ENCODE measurements at regions not wholly inside any gene's neighbourhood (a gene's known extent, or its start where the extent isn't known, plus 50 kb on each side); places are given as distances from the start of the nearest gene placed in this dataset.

- TF ChIP-seq CTCF (IDR thresholded peaks at IDR 0.05), result no peak
- ATAC-seq, result no peak
- H3K36me3 ChIP-seq, result no peaks in the 10 kb centered on the region
- no peaks in the 10 kb centered on the region for H3K4me1 ChIP-seq
- H3K9me3 ChIP-seq, result no peaks in the 10 kb centered on the region
- H3K4me3 ChIP-seq, result no peak overlapping the region
- H3K27ac ChIP-seq, result no peak overlapping the region
- no peak for DNase-seq
- intact Hi-C loops (cut with DNase I), result no loop called here
- H3K27me3 ChIP-seq, result no peaks in the 10 kb centered on the region
Measured at GRCh38 chr4:12459126-12459525, 1025.0 kb downstream of the RAB28 start.

GRCh38 chr4:12458621-12459020 is 1025.5 kb downstream of the RAB28 start:
- H3K27ac ChIP-seq, result no peak overlapping the region
- H3K4me1 ChIP-seq, result no peaks in the 10 kb centered on the region
- H3K36me3 ChIP-seq, result no peaks in the 10 kb centered on the region
- no peak for DNase-seq
- no peak for TF ChIP-seq CTCF (IDR thresholded peaks at IDR 0.05)
- no peaks in the 10 kb centered on the region for H3K9me3 ChIP-seq
- intact Hi-C loops (cut with DNase I), result no loop called here
- H3K27me3 ChIP-seq, result no peaks in the 10 kb centered on the region
- ATAC-seq, result no peak
- no peak overlapping the region for H3K4me3 ChIP-seq

- Histone ChIP-seq H3K27me3 (no peaks in the 10 kb centered on the region), H3K27ac (no peak overlapping the region), H3K4me3 (no peak overlapping the region), H3K36me3 (no peaks in the 10 kb centered on the region), H3K9me3 (no peaks in the 10 kb centered on the region), H3K4me1 (no peaks in the 10 kb centered on the region)
- ATAC-seq (no peak), DNase-seq (no peak)
- TF ChIP-seq CTCF (IDR thresholded peaks at IDR 0.05), result no peak
- intact Hi-C loops (cut with DNase I), result no loop called here
Measured at GRCh38 chr4:12452291-12452690, 1023.6 kb upstream of the HS3ST1 start.

GRCh38 chr4:12447451-12447850 is 1018.8 kb upstream of the HS3ST1 start:
- Histone ChIP-seq H3K9me3 (no peaks in the 10 kb centered on the region), H3K36me3 (no peaks in the 10 kb centered on the region), H3K4me1 (no peaks in the 10 kb centered on the region), H3K4me3 (no peak overlapping the region), H3K27me3 (no peaks in the 10 kb centered on the region), H3K27ac (no peak overlapping the region)
- no peak for DNase-seq
- TF ChIP-seq CTCF (IDR thresholded peaks at IDR 0.05), result no peak
- no peak for ATAC-seq
- intact Hi-C loops (cut with DNase I), result no loop called here

GRCh38 chr4:12446657-12447185 is 1018.0 kb upstream of the HS3ST1 start:
- TF ChIP-seq CTCF (IDR thresholded peaks at IDR 0.05), result no peak
- Histone ChIP-seq H3K9me3 (no peaks in the 10 kb centered on the region), H3K36me3 (no peaks in the 10 kb centered on the region), H3K27me3 (no peaks in the 10 kb centered on the region), H3K4me3 (no peak overlapping the region), H3K4me1 (no peaks in the 10 kb centered on the region), H3K27ac (no peak overlapping the region)
- no peak for ATAC-seq
- intact Hi-C loops (cut with DNase I), result no loop called here
- DNase-seq, result no peak

- DNase-seq (no peak), ATAC-seq (no peak)
- Histone ChIP-seq H3K36me3 (no peaks in the 10 kb centered on the region), H3K27ac (no peak overlapping the region), H3K4me1 (no peaks in the 10 kb centered on the region), H3K9me3 (no peaks in the 10 kb centered on the region), H3K4me3 (no peak overlapping the region), H3K27me3 (no peaks in the 10 kb centered on the region)
- intact Hi-C loops (cut with DNase I), result no loop called here
- TF ChIP-seq CTCF (IDR thresholded peaks at IDR 0.05), result no peak
Measured at GRCh38 chr4:12446256-12446655, 1017.6 kb upstream of the HS3ST1 start.

Data from upper lobe of right lung (tissue), 1 donor.